GM18499 (cell line): ENCODE measurements at regions not wholly inside any gene's neighbourhood (a gene's known extent, or its start where the extent isn't known, plus 50 kb on each side); places are given as distances from the start of the nearest gene placed in this dataset.
"Not testable (repeated sequence)": the region's sequence is repeated elsewhere in the genome, so short reads cannot be mapped to it uniquely, and the experiment has no call there.

Source experiments
- ATAC-seq: cut with Tn5 transposase; IDR thresholded peaks from one replicate; pipeline ENCODE4 v1.9.1; 2021; ENCODE audit warnings: moderate number of reproducible peaks; ENCODE audit not compliant: insufficient read depth, unreplicated experiment

DNA sequence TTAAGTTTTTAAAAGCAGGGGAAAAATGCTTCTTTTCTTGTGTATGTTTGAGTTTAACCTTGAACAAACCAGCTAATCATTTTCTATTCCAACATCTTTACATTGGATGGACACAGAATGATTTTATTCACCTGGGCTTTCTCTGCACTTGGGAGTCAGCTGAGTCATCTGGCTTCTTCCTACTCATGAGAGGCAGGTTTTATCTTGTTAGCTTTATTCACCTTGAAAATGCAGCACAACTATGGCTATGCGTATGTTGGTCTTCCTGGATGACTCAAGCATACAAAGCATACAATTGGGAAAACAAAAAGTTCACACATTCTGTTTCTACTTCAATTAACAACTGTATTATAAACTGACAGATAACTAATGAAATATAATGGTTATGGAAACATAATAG is 737.7 kb downstream of the FRK start:
- ATAC-seq, result no peak

DNA sequence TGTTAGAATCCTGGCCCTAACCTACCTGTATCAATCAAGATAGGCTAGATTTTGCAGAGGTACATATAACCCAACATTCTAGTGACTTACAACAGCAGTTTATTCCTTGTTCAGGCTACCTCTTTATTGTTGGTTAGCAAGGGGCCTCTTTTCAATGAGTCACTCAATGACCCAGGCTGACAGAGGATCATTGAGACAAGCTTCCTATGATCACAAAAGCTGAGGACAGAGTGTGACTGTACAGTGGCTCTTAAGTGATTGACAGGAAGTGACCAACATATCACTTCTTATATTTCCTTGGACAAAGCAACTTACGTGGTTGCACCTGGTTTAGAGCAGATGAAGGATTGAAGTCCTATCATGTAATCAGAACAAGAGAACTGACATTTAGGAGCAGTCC is 740.9 kb downstream of the FRK start:
- no peak for ATAC-seq

DNA sequence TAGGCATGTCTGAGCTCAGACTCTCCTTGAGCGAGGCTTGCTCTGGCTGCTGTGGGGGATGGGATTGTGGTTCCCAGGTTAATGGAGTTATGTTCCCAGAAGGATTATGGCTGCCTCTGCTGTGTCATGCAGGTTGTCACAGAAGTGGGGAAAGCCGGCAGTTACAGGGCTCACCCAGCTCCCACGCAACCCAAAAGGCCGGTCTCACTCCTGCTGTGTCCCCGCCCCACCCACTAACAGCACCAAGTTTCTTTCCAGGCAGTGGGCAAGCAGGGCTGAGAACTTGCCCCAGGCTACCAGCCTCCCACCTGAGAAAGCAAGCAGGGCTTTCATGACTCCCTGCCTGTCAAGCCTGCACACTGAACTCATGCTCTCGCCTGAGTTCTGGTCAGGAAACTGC is 750.5 kb downstream of the FRK start:
- ATAC-seq, result no peak

DNA sequence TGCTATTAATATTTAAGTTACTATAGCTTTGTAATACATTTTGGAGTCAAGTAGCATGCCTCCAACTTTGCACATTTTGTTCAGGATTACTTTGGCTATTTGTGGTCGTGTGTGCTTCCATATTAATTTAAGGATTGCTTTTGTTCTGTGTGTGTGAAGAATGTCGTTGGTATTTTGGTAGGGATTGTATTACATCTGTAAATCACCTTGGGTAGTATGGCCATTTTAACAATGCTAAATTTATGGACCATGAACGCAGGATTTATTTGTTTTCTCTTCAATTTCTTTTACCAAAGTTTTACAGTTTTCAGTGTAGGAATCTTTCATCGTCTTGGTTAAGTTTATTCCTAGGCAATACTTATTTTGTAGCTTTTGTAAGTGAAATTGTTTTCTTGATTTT is 758.0 kb downstream of the FRK start:
- no peak for ATAC-seq

DNA sequence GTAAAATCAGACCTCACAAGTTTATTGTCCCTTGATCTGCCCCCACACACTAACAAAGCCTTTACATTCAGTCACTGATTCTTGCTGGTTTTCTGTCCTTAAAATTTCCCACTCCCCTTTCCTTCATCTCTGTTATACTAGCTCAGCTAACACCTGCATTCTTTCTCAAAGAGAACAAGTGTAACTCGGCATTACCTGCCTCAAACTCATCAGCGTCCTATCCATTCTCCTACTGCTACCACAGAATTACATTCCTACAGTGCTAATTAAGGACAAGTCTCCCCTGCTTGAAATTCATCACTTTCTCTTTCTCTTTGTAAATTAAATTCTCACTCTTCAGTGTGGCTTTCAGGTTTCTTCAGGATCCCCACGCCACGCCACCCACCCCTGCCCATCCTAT is 773.2 kb downstream of the FRK start:
- no peak for ATAC-seq

DNA sequence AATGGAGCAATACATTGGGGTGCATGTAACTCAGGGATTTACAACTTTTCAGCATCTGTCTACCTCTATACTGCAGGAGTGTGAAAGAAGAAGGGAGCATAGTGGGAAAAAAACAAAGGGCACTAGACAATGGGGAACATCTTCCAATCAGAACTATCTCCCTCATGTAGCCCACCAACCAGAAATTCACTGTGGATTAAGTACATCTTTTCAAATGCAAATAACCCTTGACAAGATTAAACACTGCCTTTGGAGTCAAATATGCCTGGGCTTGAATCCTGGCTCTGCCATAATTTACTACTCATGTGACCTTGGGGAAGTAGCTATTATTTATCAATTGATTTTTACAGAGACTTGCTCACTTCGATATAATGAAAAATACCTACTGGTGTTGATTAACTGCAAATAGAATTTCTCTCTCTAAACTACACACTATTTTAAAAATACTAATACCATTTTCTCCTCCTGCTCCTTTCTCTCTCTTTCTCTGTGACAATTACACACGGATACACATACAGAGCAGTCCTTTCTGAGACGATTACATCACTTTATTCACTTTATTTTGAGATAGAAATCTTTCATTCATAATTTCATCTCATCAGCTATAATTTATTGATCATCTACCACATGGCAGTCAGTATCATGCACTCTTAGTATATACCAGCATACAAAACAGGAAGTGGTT is 783.7 kb downstream of the FRK start:
- no peak for ATAC-seq

DNA sequence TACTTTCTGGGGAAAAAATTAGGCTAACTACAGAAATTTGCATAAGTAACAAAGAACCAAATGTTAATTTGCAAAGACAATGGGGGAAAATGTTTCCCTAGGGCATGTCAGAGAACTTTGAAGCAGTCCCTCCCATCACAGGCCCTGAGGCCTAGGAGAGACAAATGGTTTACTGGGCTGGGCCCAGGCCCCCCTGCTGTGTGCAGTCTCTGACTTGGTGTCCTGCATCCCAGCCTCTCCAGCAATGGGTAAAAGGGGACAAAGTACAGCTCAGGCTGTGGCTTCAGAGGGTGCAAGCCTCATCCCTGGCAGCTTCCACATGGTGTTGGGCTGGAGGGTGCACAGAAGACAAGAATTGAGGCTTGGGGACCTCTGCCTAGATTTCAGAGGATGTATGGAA is 788.4 kb downstream of the FRK start:
- no peak for ATAC-seq

DNA sequence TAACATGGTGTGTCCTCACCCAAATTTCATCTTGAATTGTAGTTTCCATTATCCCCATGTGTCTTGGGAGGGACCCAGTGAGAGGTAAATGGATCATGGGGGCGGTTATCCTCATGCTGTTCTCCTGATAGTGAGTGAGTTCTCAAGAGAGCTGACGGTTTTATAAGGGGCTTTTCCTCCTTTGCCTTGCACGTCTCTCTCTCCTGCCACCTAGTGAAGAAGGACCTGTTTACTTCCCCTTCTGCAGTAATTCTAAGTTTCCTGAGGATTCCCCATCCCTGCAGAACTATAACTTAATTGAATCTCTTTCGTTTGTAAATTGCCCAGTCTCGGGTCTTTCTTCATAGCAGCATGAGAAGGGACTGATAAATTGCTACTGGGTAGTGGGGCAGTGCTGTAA is 789.3 kb downstream of the FRK start:
- no peak for ATAC-seq

DNA sequence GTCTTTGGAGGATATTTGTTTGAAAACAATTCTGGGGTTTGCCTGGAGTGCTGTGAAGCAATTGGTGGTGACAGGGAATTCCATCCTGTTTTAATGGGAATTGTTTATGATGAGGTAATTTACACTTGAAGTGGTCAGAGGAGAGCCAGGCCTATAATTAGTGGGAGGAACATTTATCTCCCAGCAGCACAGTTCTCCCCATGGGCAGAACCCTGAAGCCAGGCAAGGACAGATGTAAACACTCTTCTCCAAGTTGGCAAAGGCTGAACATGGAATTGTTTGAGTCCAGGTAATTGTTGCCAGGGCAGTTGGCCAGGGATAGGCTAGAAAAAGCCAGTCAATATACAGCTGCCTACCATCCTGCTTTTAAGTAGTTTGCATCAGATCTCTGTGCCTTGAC is 789.7 kb downstream of the FRK start:
- ATAC-seq, result no peak

DNA sequence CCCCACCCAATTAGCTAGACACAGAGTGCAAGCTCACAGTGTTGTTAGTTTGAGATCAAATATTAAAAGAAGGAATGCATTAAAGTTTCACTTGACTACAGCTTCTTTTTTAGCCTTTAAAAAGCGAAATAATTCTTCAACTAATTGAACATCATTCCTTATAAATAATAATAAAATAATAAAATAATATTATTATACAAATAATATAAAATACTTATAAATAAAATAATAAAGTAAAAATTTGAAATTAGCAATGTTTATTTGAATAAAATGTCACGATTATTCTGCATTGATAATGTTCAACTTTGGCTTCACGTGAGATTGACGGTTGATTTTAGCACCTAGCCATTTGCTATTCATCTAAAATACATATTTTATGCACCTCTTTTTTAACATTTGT is 819.3 kb downstream of the FRK start:
- no peak for ATAC-seq

DNA sequence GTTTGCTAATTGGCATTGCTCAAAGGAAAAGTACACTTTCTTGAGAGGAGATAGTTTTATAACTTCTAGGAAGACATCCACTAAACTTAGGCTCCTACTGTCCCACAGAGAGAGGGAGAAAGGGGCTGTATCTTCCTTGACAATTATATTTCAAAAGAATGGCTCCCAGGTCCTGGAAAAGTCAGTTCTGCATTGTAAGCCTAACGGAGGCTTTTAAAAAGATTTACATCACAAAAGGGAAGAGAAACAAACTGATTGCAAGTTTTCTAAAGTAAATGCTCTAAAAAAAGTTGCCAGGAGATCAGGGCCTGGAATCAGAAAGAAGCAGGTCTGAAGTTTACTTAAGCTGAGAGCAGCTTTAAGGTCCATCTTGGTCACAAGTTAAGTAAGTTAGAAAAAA is 839.5 kb downstream of the FRK start:
- ATAC-seq, result no peak

DNA sequence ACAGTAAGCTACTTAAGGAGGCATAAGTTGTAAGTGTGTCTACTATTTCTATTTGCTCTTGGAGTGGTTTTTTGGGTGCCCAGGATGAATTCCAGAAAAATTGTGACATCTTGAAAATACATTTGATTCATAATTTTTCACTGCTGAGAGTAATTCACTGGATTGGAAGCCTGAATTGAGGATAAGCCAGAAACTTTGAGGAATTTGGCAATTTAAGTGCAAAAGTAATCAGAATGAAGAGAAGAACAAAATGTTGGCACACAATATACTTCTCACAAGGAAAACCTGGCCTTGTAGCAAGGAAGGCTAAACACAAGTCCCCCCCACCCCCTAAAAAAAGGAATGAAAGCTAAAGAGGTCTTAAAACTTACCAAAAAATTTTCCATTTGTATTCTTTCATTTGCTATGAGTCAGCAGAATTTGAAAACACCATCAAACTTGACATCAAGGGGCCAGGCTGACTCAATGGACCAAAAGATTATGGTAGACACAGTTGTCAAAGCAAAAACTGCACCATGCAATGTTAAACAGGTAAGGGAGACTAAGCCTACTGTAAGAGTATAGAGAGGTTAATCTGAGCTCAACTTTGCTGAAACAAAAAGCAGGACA is 840.0 kb downstream of the FRK start:
- ATAC-seq, result no peak

DNA sequence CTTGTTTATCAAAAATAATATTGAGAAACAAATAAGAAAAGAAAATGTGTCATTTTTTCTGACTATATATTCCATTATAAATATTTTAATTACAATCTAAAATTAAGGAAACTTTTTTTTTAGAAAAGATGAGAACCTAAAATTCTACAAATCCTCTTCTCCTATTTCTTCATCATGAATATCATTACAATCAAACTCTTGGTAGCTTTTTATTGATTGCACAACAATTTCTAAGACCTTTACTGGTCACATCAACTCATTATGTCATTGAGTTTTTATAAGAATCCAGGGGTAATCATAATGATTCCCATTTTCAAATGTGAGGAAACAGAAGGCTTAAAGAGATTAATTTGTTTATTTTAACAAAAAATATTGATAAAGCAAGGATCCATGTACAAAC is 841.0 kb downstream of the FRK start:
- no peak for ATAC-seq

DNA sequence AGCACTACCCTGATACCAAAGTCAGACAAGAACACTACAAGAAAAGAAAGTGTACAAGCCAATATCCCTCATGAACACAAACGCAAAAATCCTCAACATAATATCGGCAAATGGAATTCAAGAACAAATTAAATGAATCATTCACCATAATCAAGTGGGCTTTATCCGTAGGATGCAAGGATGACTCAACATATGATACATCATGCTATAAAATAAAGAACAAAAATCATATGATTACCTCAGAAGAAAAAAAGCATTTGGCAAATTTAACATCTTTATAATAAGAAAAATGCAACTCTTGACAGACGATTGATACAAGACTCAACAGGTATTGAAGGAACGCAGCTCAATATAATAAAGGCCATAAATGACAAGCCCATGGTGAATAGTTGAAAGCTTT is 843.9 kb downstream of the FRK start:
- no peak for ATAC-seq

DNA sequence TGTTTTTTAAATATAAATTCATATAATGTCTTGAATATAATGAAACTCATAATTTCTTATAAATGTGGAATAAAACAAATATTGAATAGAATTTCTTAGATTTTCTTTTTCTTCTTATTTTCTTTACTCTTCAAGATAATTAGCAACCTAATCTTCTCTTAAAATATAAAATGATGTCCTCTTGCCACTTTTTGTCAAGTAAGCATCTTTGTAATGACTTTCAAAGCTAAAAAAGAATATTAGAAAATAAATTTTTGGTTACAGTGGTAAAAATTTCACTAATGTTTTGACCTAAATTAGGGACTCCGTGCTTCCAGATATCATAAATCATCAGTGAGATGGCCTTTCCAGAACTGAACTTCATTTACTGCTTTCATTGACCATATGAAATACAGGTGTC is 846.4 kb downstream of the FRK start:
- no peak for ATAC-seq

DNA sequence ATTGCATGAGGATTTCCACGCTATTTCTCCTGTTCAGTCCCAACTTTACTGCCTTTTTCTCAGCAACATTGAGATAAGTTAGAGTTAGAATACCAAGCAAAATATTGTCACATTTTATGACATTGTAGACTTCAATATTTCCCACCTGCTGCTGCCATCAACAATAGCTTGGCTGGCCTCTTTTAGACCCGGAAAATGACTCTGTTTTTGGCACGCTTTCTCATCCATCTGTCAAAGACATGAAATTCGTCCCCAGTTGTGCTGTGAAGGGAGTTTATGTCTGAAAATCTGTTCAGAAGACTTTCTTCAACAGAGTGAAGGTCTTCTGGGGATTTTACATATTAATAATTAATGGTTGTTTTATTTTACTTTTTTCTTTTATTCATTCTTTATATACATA is 857.3 kb downstream of the FRK start:
- no peak for ATAC-seq

DNA sequence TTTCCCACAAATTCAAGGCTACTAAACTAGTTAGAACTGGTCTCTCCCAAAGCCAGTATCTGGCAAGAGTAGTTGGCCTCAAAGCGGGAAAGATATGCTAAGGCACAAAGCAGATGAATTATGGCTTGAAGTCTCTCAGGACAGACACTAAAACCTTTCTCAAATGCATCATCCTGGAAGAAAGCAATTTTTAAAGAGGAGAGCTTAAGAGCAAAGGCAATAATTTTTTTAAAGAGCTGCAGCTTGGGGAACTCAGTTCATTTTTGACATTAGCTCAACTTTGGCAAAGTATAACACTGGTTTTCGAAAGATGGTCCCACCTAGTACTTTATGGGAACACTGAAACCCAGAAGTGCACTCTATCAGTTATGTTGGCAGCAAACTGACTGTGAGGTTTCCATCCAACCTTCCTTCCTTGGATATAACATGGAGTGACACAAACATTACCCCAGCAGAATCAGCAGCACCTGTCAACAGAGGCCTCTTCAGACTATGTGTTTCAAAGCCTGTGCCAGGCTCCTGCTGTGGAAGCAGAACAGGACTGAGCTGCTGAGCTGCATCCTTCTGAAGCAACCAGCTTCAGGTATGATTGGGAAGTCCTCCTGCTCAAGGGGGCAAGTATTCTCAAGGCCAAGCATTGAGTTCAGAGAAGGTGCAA is 852.3 kb upstream of the HS3ST5 start:
- no peak for ATAC-seq

DNA sequence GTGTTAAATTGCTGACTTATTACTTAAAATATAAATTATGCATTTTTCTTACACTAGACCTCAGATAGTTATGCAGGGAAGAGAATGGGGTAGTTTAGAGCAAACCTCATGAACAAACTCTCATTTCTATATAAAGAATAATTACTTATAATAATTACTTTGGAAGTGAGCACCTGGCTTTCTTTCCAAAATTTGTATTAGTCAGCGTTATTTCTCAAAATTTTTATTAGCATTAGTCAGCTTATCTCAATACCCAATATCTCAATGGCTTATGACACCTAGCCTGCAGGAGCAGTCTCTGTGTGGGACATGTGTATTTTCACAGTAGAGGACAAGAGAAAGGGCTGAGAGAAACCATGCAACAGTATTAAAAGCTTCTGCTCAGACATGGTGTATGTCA is 849.2 kb upstream of the HS3ST5 start:
- ATAC-seq, result no peak

DNA sequence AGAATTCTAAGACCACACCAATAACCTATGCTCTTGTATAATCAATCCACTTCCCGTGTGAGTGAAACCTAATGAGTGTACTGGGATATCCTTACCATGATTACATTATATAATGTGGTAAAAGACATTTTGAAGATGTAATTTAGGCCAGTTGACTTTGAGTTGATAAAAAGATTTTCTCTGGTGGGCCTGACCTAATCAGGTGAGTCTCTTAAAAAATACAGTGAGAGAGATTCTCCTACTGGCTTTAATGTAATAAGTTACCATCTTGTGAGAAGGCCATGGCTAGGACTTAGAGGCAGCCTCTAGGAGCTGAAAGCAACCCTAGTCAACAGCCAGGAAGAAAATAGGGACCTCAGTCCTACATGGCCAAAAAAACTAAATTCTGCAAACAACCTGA is 847.7 kb upstream of the HS3ST5 start:
- no peak for ATAC-seq

DNA sequence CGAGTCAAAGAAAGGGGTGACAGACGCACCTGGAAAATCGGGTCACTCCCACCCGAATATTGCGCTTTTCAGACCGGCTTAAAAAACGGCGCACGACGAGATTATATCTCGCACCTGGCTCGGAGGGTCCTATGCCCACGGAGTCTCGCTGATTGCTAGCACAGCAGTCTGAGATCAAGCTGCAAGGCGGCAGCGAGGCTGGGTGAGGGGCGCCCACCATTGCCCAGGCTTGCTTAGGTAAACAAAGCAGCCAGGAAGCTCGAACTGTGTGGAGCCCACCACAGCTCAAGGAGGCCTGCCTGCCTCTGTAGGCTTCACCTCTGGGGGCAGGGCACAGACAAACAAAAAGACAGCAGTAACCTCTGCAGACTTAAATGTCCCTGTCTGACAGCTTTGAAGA is 832.6 kb upstream of the HS3ST5 start:
- ATAC-seq, result not testable (repeated sequence)

DNA sequence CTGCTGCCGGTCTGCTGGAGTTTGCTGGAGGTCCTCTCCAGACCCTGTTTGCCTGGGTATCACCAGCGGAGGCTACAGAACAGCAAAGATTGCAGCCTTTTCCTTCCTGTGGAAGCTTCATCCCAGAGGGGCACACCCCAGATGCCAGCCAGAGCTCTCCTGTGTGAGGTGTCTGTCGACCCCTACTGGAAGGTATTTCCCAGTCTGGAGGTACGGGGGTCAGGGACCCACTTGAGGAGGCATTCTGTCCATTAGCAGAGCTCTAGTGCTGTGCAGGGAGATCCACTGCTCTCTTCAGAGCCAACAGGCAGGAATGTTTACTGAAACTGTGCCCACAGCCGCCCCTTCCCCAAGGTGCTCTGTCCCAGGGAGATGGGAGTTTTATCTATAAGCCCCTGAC is 823.1 kb upstream of the HS3ST5 start:
- ATAC-seq, result not testable (repeated sequence)

DNA sequence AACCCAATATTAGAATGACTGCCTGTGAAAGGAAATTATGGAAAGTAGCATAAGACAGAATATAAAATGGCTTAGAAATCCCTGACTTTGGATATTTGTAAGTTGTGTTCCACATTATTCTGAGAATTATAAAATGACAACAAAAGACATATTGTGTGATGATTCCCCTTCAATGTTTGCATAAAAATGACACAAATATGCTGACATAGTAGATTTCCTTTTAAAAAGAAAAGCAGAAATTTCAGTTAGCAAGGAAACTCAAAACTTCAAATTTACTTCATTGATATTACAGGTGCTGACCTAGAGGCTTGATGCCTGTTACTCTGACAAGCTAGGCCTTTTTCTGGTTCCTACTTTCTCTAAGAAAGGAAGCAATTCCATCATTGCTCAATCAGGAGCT is 816.9 kb upstream of the HS3ST5 start:
- ATAC-seq, result no peak
